HG02610 (cell line): ENCODE measurements at regions not wholly inside any gene's neighbourhood (a gene's known extent, or its start where the extent isn't known, plus 50 kb on each side); places are given as distances from the start of the nearest gene placed in this dataset.
"Not testable (repeated sequence)": the region's sequence is repeated elsewhere in the genome, so short reads cannot be mapped to it uniquely, and the experiment has no call there.

ENCODE experiments used
- ATAC-seq: cut with Tn5 transposase; IDR thresholded peaks from one replicate; pipeline ENCODE4 v1.9.1; 2021; ENCODE audit warnings: mild to moderate bottlenecking, moderate library complexity; ENCODE audit not compliant: unreplicated experiment

DNA sequence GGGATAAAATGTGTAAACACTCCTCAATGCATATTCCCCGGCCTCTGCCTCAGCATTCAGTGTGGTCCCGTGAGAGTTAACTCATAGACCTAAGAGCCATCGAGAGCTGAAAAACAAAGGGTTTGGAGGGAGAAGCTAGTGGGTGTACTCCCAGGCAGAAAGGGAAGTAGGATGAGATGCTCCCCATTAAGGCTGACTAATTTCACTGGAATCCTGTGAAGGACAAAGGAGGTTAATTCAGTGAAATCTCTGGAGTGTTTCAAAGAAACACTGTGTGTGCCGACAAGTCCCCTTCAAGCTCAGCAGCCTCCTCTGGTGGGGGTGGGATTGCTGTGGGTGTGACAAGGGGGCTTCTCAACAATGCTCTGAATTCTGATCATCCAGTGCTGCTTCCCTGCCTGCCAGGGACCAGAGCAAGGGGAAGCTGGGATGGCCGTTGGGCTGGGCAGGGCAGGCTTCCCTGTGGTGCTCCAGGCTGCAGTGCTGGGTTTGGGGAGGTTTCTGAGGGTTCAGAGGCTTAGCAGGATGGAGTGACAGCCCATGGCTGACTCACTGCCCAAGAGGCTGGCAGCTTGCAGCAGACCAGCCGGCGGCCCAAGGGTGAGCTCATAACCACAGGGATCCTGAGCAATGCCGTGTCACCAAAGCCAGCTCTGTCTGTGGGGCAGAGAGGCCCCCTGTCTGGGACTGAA, 61.4 kb upstream of the BMAL1 start:
- ATAC-seq: no peak

DNA sequence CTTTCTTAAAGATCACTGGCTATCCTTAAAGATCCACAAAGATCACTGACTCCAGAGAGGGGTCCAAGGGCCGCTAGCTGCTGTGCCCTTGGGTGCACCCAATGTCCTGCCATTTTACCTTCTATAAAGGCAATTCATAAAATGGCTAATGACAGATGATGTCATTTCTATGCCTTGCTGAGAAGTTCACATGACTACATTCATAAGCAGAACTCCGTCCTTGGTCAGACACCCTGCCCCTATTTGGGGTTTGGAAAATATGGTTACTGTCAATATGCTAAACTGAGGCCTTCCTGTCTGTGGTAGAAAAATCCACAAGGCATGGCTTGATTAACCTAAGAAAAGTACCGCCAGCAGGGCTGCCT, 60.9 kb upstream of the BMAL1 start:
- no peak for ATAC-seq

DNA sequence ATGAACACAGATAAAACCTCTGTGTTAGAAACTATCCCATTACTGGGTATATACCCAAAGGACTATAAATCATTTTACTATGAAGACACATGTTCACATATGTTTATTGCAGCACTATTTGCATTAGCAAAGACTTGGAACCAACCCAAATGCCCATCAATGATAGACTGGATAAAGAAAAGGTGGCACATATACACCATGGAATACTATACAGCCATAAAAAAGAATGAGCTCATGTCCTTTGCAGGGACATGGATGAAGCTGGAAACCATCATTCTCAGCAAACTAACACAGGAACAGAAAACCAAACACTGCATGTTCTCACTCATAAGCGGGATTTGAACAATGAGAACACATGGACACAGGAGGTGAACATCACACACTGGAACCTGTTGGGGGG, 58.9 kb upstream of the BMAL1 start:
- ATAC-seq: not testable (repeated sequence)

DNA sequence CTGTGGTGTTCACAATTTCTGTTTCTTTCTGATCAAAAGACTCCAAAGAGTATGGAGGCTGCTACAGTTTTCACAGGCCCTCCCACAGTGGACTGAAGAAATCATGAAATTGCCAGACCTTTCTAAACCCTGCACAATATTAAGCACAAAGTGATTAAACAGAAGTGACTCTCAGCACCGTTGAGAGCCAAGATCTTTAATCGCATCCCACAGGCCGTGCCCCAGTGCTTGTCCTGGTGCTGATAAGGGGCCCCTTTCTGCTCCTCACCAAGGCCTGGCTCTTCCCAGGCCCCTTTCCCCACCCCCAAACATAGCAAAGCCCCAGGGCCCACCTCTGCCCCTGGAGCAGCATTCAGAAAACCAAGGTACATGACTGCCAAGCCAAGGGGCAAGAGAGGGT, 57.4 kb upstream of the BMAL1 start:
- no peak for ATAC-seq

GRCh38 chr11:13221722-13222121, 55.9 kb upstream of the BMAL1 start:
- no peak for ATAC-seq

GRCh38 chr11:13222285-13222684, 55.3 kb upstream of the BMAL1 start:
- ATAC-seq: no peak

- no peak for ATAC-seq
Observed at GRCh38 chr11:13223112-13223511, 54.5 kb upstream of the BMAL1 start.

GRCh38 chr11:13224324-13224723, 53.3 kb upstream of the BMAL1 start:
- no peak for ATAC-seq

DNA sequence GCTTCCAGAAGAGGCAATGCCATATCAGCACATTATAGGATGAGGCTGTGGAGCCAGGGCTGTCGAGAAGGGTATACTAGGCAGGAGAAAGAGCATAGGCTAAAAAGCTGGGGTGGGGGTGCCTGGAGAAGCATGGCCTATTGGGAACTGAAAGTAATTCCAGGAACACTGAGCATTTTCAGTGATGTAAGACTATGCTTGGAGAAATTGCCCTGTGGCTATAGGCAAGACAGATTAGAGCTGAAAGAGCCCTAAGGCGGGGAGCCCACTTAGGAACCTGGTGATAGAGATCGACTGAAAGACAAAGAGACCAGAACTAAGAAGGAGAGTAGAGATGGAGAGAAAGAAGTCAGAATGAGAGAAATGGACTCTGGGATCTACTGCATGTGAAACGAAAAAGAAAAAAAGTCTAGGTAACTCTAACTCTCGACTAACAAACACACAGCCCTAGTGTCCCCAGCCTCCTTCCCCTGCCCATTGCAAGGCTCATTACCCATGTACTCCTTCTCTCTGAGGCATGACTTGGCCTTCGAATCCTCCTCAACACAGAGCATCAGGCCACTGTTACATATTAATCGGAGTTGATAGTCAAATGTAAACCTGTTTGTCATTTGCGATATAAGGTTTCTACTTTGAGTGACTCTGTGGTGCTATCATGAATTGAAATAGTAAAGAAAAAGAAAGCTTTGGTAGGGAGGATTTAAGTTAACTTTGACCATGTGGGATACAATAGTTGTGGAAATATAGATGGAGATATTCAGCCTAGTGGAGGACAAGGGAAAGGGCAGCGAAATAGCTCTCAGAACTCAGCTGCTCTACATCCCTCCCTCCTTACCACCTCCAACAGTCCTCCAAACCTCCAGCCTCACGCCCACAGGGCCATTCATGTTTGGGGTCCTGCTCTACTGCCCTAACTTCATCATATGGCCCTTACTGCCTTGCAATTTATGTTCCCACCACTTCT, 52.3 kb upstream of the BMAL1 start:
- ATAC-seq: no peak

GRCh38 chr11:13227676-13228255, 49.8 kb upstream of the BMAL1 start:
- ATAC-seq: no peak
